ENCODE measurements at regions not wholly inside any gene's neighbourhood (a gene's known extent, or its start where the extent isn't known, plus 50 kb on each side); places are given as distances from the start of the nearest gene placed in this dataset.

DNA sequence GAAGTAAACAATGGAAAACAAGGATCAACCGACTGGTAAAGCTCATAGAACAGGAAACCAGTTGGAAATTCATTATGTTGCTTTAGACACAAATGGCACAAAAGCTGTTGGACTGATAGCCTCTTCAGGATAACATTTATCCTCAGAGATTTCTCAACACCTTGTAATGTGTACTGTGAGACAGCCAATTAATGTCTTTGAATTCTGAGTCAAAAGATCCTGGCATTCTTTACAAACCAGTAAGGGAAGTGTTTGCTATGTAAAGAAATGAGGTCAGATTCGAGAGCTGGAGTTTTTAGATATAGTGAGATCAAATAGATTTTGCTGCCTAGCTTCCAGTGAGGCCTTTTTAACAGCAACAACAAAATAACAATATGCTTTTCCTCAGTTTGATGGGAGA, 439.2 kb downstream of the C6orf118 start:
- TF ChIP-seq, protein P1, sequence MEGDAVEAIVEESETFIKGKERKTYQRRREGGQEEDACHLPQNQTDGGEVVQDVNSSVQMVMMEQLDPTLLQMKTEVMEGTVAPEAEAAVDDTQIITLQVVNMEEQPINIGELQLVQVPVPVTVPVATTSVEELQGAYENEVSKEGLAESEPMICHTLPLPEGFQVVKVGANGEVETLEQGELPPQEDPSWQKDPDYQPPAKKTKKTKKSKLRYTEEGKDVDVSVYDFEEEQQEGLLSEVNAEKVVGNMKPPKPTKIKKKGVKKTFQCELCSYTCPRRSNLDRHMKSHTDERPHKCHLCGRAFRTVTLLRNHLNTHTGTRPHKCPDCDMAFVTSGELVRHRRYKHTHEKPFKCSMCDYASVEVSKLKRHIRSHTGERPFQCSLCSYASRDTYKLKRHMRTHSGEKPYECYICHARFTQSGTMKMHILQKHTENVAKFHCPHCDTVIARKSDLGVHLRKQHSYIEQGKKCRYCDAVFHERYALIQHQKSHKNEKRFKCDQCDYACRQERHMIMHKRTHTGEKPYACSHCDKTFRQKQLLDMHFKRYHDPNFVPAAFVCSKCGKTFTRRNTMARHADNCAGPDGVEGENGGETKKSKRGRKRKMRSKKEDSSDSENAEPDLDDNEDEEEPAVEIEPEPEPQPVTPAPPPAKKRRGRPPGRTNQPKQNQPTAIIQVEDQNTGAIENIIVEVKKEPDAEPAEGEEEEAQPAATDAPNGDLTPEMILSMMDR (IDR thresholded peaks at IDR 0.05), result no peak
- no peak for TF ChIP-seq POLR2A (IDR thresholded peaks at IDR 0.05)
- no peak for TF ChIP-seq EP300 (IDR thresholded peaks at IDR 0.05)

All from tibial nerve (tissue), 4 donors.